ENCODE measurements at regions not wholly inside any gene's neighbourhood (a gene's known extent, or its start where the extent isn't known, plus 50 kb on each side); places are given as distances from the start of the nearest gene placed in this dataset.
"Not testable (repeated sequence)": the region's sequence is repeated elsewhere in the genome, so short reads cannot be mapped to it uniquely, and the experiment has no call there.

GRCh38 chr6:134619077-134619476 lies 301.2 kb upstream of the SGK1 start:
- Histone ChIP-seq H3K4me3 (ENCODE audit: low read depth, low read length) (no peak overlapping the region), H3K27me3 (replicated peaks; ENCODE audit: control insufficient read depth, insufficient read depth, low read length) (no peaks in the 10 kb centered on the region; the same call in 1 of the 2 replicates), H3K9me3 (no peaks in the 10 kb centered on the region), H3K4me1 (no peaks in the 10 kb centered on the region), H3K36me3 (ENCODE audit: control insufficient read depth, insufficient read depth, low read length) (no peaks in the 10 kb centered on the region)
- Mint-ChIP-seq H3K27ac (ENCODE audit: unreplicated experiment) (no peak overlapping the region), H3K4me3 (ENCODE audit: unreplicated experiment) (no peak overlapping the region), H3K4me1 (ENCODE audit: low read depth, unreplicated experiment) (no peaks in the 10 kb centered on the region), H3K9me3 (ENCODE audit: unreplicated experiment) (no peaks in the 10 kb centered on the region), H3K36me3 (ENCODE audit: insufficient read depth, unreplicated experiment) (no peaks in the 10 kb centered on the region), H3K27me3 (ENCODE audit: insufficient read depth, unreplicated experiment) (no peaks in the 10 kb centered on the region)
- TF ChIP-seq CTCF (IDR thresholded peaks at IDR 0.05; ENCODE audit: insufficient read depth in 1 of 2, low read depth in 1 of 2, low read length in 1 of 2, severe bottlenecking in 1 of 2, unreplicated experiment in 1 of 2) = no peak
- POLR2A ChIA-PET = no interaction called here
- CTCF ChIA-PET = no interaction called here
- DNase-seq = no peak
- no TSS peak for BruUV-seq (replicated peaks)
- intact Hi-C loops (cut with micrococcal nuclease; ENCODE audit: unreplicated experiment) = no loop called here

DNA sequence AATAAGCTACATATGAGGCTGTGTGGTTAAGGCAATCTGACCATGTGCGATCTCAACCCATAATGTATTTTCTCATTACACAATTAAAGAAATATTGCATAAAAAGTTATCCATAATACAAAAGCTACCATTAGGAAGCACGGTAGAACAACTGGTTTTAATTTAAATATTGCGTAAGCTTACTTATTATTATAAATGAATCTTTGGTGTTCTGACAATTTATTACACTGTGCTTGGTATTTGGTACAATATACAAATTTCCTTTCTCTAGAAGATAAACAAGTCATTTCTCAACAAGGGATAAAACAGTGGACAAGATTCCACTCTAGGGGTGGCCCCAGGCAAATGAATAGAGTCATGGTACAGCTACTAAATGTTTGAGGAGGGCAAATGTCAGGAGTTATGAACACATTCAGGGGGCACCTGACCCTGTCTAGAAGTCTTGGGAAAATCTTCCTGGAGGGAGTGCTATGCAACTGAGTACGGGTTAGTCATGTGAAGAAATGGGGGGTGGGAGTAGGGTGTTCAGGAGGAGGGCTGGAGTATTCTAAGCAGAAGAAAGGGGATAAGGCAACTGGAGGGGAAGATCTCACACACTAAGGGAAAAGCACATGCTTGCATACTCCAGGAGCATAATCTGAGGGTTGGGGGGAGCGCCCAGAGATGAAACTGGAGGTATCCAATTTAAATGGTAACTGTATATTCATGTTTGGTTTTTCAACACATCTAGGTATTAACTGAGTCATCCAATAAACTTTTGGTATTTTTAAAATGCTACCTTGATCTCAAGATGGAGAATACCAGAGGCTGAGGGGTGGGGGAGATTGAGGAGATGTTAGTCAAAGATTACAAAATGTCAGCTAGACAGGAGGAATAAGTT lies 296.9 kb upstream of the SGK1 start:
- no peak overlapping the region for H3K4me3 Mint-ChIP-seq (ENCODE audit: unreplicated experiment)
- DNase-seq = no peak
- ChIA-PET CTCF (interaction anchor here (0.7 kb wide), 1 partner anchor 106 kb away, joined by 3 read pairs; no protein-coding TSS in a partner anchor), POLR2A (no interaction called here)
- no peaks in the 10 kb centered on the region for H3K27me3 Mint-ChIP-seq (ENCODE audit: insufficient read depth, unreplicated experiment)
- H3K9me3 Mint-ChIP-seq (ENCODE audit: unreplicated experiment) = no peaks in the 10 kb centered on the region
- Histone ChIP-seq H3K4me1 (no peaks in the 10 kb centered on the region), H3K36me3 (ENCODE audit: control insufficient read depth, insufficient read depth, low read length) (no peaks in the 10 kb centered on the region), H3K9me3 (0 out of 2 replicates have a peak, but pooled peaks cover 3% of the 10 kb centered on the region), H3K4me3 (ENCODE audit: low read depth, low read length) (no peak overlapping the region), H3K27me3 (replicated peaks; ENCODE audit: control insufficient read depth, insufficient read depth, low read length) (no peaks in the 10 kb centered on the region; the same call in 1 of the 2 replicates)
- TF ChIP-seq CTCF (IDR thresholded peaks at IDR 0.05; ENCODE audit: insufficient read depth in 1 of 2, low read depth in 1 of 2, low read length in 1 of 2, severe bottlenecking in 1 of 2, unreplicated experiment in 1 of 2) = no peak
- no peak overlapping the region for H3K27ac Mint-ChIP-seq (ENCODE audit: unreplicated experiment)
- H3K4me1 Mint-ChIP-seq (ENCODE audit: low read depth, unreplicated experiment) = no peaks in the 10 kb centered on the region
- intact Hi-C loops (cut with micrococcal nuclease; ENCODE audit: unreplicated experiment) = no loop called here
- H3K36me3 Mint-ChIP-seq (ENCODE audit: insufficient read depth, unreplicated experiment) = no peaks in the 10 kb centered on the region
- BruUV-seq (replicated peaks) = no TSS peak

- POLR2A ChIA-PET; H3K36me3 ChIP-seq (ENCODE audit: control insufficient read depth, insufficient read depth, low read length); H3K27me3 Mint-ChIP-seq (ENCODE audit: insufficient read depth, unreplicated experiment); CTCF ChIA-PET; H3K4me3 ChIP-seq (ENCODE audit: low read depth, low read length); H3K4me1 Mint-ChIP-seq (ENCODE audit: low read depth, unreplicated experiment); intact Hi-C loops (cut with micrococcal nuclease; ENCODE audit: unreplicated experiment); H3K9me3 Mint-ChIP-seq (ENCODE audit: unreplicated experiment); DNase-seq; H3K4me1 ChIP-seq; H3K27ac Mint-ChIP-seq (ENCODE audit: unreplicated experiment); H3K27me3 ChIP-seq (replicated peaks; ENCODE audit: control insufficient read depth, insufficient read depth, low read length); H3K4me3 Mint-ChIP-seq (ENCODE audit: unreplicated experiment); H3K36me3 Mint-ChIP-seq (ENCODE audit: insufficient read depth, unreplicated experiment); BruUV-seq (replicated peaks); H3K9me3 ChIP-seq: not testable (repeated sequence)
These were observed 294.2 kb upstream of the SGK1 start for GRCh38 chr6:134612128-134612527.

Measured in Caco-2 (cell line).